GM10266 (cell line): ENCODE measurements at regions not wholly inside any gene's neighbourhood (a gene's known extent, or its start where the extent isn't known, plus 50 kb on each side); places are given as distances from the start of the nearest gene placed in this dataset.

Experiments used
- DNase-seq: peaks from one replicate; pipeline ENCODE4 v3.0.0; 2012; ENCODE audit errors: extremely low spot score
- TF ChIP-seq, protein P1 (sequence below): IDR thresholded peaks from 2 replicates; pipeline ENCODE4 v1.5.1; 2012; ENCODE audit warnings: mild to moderate bottlenecking, low read depth; ENCODE audit not compliant: control insufficient read depth, insufficient read depth; ENCODE audit errors: missing control alignments

DNA sequence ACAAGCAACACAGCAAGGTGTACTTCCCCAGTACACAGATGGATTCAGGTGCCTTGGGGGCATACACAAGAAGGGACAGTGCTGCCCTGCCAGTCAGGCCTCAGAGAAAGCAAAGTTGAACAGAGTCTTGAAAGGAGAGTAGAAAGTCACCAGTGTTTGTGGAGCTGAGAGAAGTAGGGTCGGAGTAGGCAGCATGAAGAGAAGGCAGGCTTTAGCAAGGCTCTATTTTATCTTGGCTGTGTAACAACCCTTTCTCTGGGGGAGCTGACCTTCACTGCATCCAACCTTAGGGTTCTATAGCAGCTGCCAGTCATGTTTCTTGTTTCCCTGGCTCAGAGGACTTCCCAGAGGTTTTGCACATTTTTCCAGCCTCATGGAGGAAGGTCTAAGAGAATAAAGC, 77.4 kb upstream of the BLID start:
- TF ChIP-seq, protein P1, sequence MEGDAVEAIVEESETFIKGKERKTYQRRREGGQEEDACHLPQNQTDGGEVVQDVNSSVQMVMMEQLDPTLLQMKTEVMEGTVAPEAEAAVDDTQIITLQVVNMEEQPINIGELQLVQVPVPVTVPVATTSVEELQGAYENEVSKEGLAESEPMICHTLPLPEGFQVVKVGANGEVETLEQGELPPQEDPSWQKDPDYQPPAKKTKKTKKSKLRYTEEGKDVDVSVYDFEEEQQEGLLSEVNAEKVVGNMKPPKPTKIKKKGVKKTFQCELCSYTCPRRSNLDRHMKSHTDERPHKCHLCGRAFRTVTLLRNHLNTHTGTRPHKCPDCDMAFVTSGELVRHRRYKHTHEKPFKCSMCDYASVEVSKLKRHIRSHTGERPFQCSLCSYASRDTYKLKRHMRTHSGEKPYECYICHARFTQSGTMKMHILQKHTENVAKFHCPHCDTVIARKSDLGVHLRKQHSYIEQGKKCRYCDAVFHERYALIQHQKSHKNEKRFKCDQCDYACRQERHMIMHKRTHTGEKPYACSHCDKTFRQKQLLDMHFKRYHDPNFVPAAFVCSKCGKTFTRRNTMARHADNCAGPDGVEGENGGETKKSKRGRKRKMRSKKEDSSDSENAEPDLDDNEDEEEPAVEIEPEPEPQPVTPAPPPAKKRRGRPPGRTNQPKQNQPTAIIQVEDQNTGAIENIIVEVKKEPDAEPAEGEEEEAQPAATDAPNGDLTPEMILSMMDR, result no peak
- no peak for DNase-seq

- TF ChIP-seq, protein P1, result no peak
These were observed 76.7 kb upstream of the BLID start for GRCh38 chr11:122192634-122193255.

GRCh38 chr11:122190768-122191167, 74.8 kb upstream of the BLID start:
- TF ChIP-seq, protein P1, result no peak
- no peak for DNase-seq

More at GRCh38 chr11:122192634-122193255, 76.7 kb upstream of the BLID start:
- DNase-seq, result no peak

GRCh38 chr11:122189229-122189628, 73.2 kb upstream of the BLID start:
- TF ChIP-seq, protein P1, result no peak
- no peak for DNase-seq

GRCh38 chr11:122187373-122188165, 71.6 kb upstream of the BLID start:
- TF ChIP-seq, protein P1, result no peak
- no peak for DNase-seq

GRCh38 chr11:122186439-122187080, 70.5 kb upstream of the BLID start:
- no peak for DNase-seq
- TF ChIP-seq, protein P1, result no peak
